ENCODE measurements at regions not wholly inside any gene's neighbourhood (a gene's known extent, or its start where the extent isn't known, plus 50 kb on each side); places are given as distances from the start of the nearest gene placed in this dataset.
"Not testable (repeated sequence)": the region's sequence is repeated elsewhere in the genome, so short reads cannot be mapped to it uniquely, and the experiment has no call there.

- DNase-seq (ENCODE audit: low read depth in 2 of 3, low spot score in 2 of 3): not testable (repeated sequence)
Observed at GRCh38 chr17:27090450-27091042, 203.4 kb upstream of the WSB1 start.

DNA sequence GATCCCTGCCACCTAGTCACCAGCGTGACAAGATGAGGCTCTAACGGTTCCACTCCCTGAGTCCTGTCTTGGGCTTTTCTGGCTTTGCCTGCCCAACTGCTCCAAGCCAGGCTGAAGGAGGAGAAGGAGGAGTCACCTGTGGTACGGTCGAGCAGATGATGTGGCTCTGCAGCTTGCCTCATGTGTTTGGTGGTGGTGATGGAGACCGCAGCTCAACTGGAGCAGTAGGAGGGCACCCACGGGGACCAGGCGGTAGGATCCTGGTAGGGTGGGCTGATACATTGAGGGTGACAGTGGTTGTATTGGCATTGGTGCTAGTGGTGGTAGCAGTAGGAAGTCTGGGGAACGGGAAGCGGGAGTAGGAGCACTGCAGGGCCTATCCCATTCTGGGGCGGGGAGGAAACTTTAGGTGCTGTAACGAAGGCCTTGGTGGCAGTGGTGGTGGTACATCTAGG is 202.8 kb upstream of the WSB1 start:
- no peak for DNase-seq (ENCODE audit: low read depth in 2 of 3, low spot score in 2 of 3)

GRCh38 chr17:27094179-27094578 is 199.7 kb upstream of the WSB1 start:
- not testable (repeated sequence) for DNase-seq (ENCODE audit: low read depth in 2 of 3, low spot score in 2 of 3)

GRCh38 chr17:27095821-27096220 is 198.1 kb upstream of the WSB1 start:
- DNase-seq (ENCODE audit: low read depth in 2 of 3, low spot score in 2 of 3): not testable (repeated sequence)

- DNase-seq (ENCODE audit: low read depth in 2 of 3, low spot score in 2 of 3): not testable (repeated sequence)
Observed at GRCh38 chr17:27099266-27099665, 194.6 kb upstream of the WSB1 start.

DNA sequence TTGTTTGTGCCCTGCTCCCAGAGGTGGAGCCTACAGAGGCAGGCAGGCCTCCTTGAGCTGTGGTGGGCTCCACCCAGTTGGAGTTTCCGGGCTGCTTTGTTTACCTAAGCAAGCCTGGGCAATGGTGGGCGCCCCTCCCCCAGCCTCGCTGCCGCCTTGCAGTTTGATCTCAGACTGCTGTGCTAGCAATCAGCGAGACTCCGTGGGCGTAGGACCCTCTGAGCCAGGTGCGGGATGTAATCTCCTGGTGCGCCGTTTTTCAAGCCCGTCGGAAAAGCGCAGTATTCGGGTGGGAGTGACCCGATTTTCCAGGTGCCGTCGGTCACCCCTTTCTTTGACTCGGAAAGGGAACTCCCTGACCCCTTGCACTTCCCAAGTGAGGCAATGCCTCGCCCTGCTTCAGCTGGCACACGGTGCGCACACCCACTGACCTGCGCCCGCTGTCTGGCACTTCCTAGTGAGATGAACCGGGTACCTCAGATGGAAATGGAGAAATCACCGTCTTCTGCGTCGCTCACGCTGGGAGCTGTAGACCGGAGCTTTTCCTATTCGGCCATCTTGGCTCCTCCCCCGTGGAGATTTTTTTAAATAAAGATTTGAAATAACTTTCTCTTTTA is 189.2 kb upstream of the WSB1 start:
- DNase-seq (ENCODE audit: low read depth in 2 of 3, low spot score in 2 of 3): not testable (repeated sequence)

- DNase-seq (ENCODE audit: low read depth in 2 of 3, low spot score in 2 of 3): no peak
Observed at GRCh38 chr17:27105636-27106035, 188.3 kb upstream of the WSB1 start.

DNA sequence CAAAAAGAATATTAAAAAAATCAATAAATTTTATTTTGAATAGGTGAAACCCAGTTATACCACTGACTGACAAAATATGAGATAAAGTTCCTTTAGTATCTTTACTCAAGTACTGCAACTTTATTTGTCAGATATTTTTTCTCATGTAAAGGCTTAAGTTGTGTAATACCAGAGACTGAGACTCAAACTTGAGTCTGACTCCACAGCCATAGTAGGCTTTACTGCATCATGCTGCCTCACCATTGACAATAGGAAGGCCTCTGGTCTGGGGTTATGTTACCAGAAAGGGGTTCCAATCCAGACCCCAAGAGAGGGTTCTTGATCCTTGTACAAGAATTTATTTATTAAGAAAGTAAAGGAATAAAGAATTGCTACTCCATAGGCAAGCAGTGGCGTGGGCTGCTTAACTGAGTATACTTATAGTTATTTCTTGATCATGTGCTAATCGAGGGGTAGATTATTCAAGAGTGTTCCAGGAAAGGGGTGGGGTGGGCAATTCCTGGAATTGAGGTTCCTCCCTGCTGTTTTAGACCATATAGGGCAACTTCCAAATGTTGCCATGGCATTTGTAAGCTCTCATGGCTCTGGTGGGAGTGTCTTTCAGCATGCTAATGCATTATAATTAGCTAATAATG is 187.4 kb upstream of the WSB1 start:
- no peak for DNase-seq (ENCODE audit: low read depth in 2 of 3, low spot score in 2 of 3)

- DNase-seq (ENCODE audit: low read depth in 2 of 3, low spot score in 2 of 3): no peak
Observed at GRCh38 chr17:27106982-27107360, 186.9 kb upstream of the WSB1 start.

DNA sequence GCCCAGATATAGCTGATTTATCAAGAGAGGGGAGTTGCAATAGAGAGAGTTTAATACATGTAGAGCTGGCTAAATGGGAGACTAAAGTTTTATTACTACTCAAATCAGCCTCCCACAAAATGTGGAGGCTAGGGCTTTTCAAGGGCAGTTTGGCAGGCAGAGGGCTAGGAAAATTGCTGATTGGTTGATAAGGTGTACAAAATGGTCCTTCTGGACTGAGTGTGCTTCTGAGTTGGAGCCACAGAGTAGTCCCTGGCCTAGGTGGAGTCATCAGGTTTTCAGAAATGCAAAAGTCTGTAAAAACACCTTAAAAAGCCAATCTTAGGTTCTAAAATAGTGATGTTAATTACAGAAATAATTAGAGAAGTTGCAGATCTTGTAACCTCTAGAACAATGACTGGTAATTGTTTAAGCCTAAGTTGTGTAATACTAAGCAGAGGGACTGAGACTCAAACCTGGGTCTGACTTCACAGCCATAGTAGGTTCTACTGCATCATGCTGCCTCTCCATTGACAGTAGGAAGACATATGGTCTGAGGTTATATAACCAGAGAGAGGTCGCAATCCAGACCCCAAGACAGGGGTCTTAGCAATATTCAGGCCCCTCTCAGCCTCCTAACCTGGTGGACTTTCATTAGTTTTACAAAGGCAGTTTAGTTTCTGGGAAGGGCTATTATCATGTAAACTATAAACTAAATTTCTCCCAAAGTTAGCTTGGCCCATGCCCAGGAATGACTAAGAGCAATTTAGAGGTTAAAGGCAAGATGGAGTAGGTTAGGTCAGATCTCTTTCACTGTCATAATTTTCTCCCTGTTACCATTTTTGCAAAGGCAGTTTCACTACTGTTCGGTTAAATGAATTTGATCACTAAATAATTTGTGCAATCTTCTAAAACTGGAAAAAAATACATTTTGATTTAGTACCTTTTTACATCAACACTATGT is 186.3 kb upstream of the WSB1 start:
- not testable (repeated sequence) for DNase-seq (ENCODE audit: low read depth in 2 of 3, low spot score in 2 of 3)

DNA sequence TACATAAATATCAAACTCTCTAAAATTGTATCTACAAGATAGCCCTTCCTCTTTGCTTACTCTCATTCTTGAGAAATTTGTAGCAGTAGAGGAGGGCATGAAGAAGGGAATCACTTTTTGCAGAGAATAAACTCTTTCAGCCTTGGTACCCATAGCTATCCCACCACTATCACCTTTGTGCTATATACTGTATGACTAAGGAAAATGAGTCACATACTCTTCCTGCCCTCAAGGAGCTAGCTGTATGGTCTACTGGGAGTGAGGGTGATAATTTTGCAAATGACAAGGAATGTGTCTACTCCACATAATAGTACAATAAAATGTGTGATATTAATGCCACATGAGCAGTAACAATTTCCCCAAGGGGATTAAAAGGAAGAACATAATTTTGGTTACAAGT is 184.6 kb upstream of the WSB1 start:
- no peak for DNase-seq (ENCODE audit: low read depth in 2 of 3, low spot score in 2 of 3)

DNA sequence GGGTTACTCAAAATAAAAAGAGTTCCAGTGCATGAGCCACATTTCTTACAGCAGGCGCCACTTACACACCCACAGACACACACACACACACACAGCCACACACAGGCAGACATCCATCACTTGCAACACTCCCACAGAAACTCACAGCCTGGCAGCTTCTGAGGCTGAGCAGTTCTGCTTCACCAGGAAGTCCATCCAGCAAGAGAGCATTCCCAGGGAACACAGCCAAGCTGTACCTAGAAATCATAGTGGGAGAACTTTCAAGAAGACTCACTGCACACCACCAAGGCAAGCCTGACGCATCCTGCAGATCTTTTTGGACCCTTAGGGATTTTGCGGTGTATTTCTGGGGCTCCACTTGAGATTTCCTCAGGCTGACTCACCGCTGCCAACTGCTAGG is 140.9 kb upstream of the WSB1 start:
- no peak for DNase-seq (ENCODE audit: low read depth in 2 of 3, low spot score in 2 of 3)

- DNase-seq (ENCODE audit: low read depth in 2 of 3, low spot score in 2 of 3): no peak
Observed at GRCh38 chr17:27155866-27156265, 138.0 kb upstream of the WSB1 start.

DNA sequence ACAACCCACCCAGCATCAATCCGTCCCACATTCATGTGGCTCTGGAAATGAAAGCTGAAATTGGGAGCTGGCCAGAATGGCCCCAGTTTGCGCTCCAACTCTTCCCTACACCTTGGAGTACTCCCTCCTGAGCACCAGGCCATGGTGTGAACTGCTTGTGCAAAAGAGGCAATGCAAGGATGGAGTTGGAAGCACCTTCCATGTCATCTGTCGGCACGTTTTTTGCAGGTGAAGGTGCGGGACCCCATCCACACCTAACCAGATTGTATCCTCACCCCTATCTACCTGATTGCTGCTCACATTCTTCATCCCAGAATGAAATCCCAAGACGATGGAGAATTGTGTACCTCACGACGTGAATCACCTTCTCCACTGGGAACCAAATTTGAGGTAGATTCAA is 136.6 kb upstream of the WSB1 start:
- no peak for DNase-seq (ENCODE audit: low read depth in 2 of 3, low spot score in 2 of 3)

- DNase-seq (ENCODE audit: low read depth in 2 of 3, low spot score in 2 of 3): no peak
Observed at GRCh38 chr17:27157898-27158297, 136.0 kb upstream of the WSB1 start.

GRCh38 chr17:27158382-27158781 is 135.5 kb upstream of the WSB1 start:
- no peak for DNase-seq (ENCODE audit: low read depth in 2 of 3, low spot score in 2 of 3)

DNA sequence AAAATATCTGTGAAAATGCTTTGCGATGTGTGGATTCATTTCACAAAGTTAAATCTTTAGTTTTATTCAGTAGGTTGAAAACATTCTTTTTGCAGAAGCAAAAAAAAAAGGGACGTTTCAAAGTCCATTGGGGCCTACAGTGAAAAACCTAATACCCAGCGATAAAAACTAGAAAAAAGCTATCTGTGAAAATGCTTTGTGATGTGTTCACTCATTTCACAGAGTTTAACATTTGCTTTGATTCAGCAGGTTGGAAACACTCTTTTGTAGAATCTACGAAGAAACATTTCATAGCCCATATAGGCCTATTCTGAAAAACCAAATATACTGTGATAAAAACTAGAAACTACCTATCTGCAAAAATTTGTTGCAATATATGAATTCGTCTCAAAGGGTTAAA is 113.6 kb upstream of the WSB1 start:
- DNase-seq (ENCODE audit: low read depth in 2 of 3, low spot score in 2 of 3): no peak

DNA sequence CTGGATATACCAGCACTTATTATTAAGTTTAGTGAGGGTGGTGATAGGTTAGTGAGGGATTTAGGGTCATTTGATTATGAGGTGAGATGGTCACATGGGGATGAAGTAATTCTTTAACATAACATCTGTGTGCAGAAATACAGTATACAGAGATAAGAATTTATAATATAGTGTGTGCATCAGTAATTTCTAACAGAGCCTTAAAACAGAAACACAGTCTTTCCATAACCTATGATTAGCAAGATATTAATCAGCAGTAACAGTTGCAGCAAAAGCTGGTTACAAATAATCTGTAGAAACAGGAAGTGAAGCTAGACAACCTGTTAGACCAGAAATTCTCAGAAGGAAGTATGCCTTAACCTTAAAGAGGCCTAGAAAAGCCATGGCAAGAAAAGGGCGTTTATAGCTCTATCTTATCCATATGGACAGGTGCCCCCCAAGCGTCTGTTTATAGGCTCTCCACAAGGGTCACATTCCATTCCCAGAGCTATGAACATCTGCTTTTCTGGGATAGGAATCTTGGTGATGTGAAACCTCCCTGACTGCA is 112.5 kb upstream of the WSB1 start:
- DNase-seq (ENCODE audit: low read depth in 2 of 3, low spot score in 2 of 3): not testable (repeated sequence)

DNA sequence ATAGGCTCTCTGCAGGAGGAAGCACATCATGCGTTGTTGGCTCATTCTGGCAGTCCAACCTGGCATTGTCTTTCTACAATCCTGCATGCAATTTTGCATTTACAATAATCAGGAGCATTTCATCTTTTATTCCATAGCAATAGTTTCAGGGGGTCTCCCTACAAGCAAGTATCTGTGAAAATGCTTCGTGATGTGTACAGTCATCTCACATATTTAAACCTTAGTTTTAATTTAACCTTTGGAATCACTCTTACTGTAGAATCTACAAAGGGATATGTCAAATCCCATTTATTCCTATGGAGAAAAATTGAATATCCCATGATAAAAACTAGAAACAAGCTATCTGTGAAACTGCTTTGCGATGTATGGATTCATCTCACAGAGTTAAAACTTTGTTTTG is 112.0 kb upstream of the WSB1 start:
- DNase-seq (ENCODE audit: low read depth in 2 of 3, low spot score in 2 of 3): no peak

GRCh38 chr17:27197505-27197904 is 96.4 kb upstream of the WSB1 start:
- DNase-seq (ENCODE audit: low read depth in 2 of 3, low spot score in 2 of 3): not testable (repeated sequence)

DNA sequence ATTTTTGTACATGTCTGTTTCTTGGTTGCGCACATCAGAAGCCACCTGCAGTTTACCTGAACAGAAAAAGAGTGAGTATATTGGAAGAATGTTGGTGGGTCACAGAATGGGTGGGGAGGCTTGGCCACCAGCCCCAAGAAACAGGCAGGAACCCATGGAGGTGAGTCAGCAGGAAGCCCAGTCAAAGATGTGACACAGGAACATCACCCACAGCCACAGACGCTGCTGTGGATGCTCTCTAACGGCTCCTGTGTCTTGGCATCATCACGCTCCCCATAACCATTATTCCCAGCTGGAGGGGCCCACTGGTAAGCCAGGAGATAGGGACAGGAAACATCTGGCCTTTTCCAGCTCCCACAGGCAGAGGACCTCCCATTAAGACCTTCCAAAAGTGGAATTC is 94.0 kb upstream of the WSB1 start:
- DNase-seq (ENCODE audit: low read depth in 2 of 3, low spot score in 2 of 3): no peak

Data from activated CD8-positive, alpha-beta memory T cell treated with anti-CD3 and anti-CD28 coated beads for 48 hours (primary cell).